CD4-positive, alpha-beta T cell (primary cell): ENCODE measurements at regions not wholly inside any gene's neighbourhood (a gene's known extent, or its start where the extent isn't known, plus 50 kb on each side); places are given as distances from the start of the nearest gene placed in this dataset.

Experiments used
- ATAC-seq: fragments of 200-7000 bp; cut with Tn5 transposase; one replicate; pipeline ENCODE4 v1.10.0; 2022; ENCODE audit warnings: mild to moderate bottlenecking; ENCODE audit not compliant: poor library complexity
- CTCF ChIA-PET: fragments of 350-600 bp; sonication (Branson Sonifier 250); formaldehyde crosslinking; loops from one replicate; lab custom pipeline; 2021; ENCODE audit warnings: antibody characterized with exemption, inconsistent platforms; lab: Charles Lee
- POLR2A ChIA-PET: fragments of 350-600 bp; sonication (Branson Sonifier 250); formaldehyde crosslinking; loops from one replicate; lab custom pipeline; 2021; ENCODE audit warnings: antibody characterized with exemption, inconsistent platforms; lab: Charles Lee
- DNase-seq, 14 experiments: peaks; one replicate each; pipeline ENCODE4 v3.0.0-alpha.2; 2013 to 2020; ENCODE audit warnings: mixed read lengths in 2 of 14
- H3K27ac ChIP-seq, 2 donors: one replicate each; pipeline versions ENCODE4 v1.5.1 to v1.7.0; 2013; ENCODE audit warnings: low read length in 2 of 2, low read depth in 1 of 2, mild to moderate bottlenecking in 1 of 2
- H3K27me3 ChIP-seq, 2 experiments: 1 replicate in 1 of 2; 2 replicates in 1 of 2; pipeline versions ENCODE4 v1.6.1 to v1.7.0; 2013; ENCODE audit warnings: low read length in 2 of 2, control low read depth in 1 of 2, mild to moderate bottlenecking in 1 of 2, moderate library complexity in 1 of 2; ENCODE audit not compliant: insufficient read depth in 2 of 2, control insufficient read depth in 1 of 2
- H3K36me3 ChIP-seq: one replicate; pipeline ENCODE4 v1.6.1; 2013; ENCODE audit warnings: low read length, control low read depth; ENCODE audit not compliant: insufficient read depth
- H3K4me1 ChIP-seq: one replicate; pipeline ENCODE4 v1.6.1; 2013; ENCODE audit warnings: low read length, control low read depth; ENCODE audit not compliant: insufficient read depth
- H3K4me3 ChIP-seq: one replicate; pipeline ENCODE4 v1.5.1; 2013; ENCODE audit warnings: mild to moderate bottlenecking, low read length, moderate library complexity
- H3K9me3 ChIP-seq, 2 experiments: 1 replicate in 1 of 2; 2 replicates in 1 of 2; pipeline versions ENCODE4 v1.6.1 to v1.7.0; 2013; ENCODE audit warnings: low read length in 2 of 2, mild to moderate bottlenecking in 2 of 2, control low read depth in 1 of 2, moderate library complexity in 1 of 2; ENCODE audit not compliant: control insufficient read depth in 1 of 2, insufficient read depth in 1 of 2
- H3K27ac Mint-ChIP-seq: one replicate; pipeline ENCODE4 v1.8.0; 2020; ENCODE audit warnings: mixed read lengths
- H3K27me3 Mint-ChIP-seq: one replicate; pipeline ENCODE4 v1.8.0; 2021; ENCODE audit warnings: mixed read lengths
- H3K36me3 Mint-ChIP-seq: one replicate; pipeline ENCODE4 v1.8.0; 2021; ENCODE audit warnings: low read depth, mixed read lengths
- H3K4me1 Mint-ChIP-seq: one replicate; pipeline ENCODE4 v1.8.0; 2021; ENCODE audit warnings: low read depth, mixed read lengths
- H3K4me3 Mint-ChIP-seq: one replicate; pipeline ENCODE4 v1.8.0; 2020; ENCODE audit warnings: mild to moderate bottlenecking, mixed read lengths
- H3K9me3 Mint-ChIP-seq: one replicate; pipeline ENCODE4 v1.8.0; 2020; ENCODE audit warnings: mixed read lengths
- CTCF ChIP-seq: fragments of 200-600 bp; IDR thresholded peaks from one replicate; pipeline ENCODE4 v1.8.0; 2022; ENCODE audit warnings: antibody characterized with exemption, mild to moderate bottlenecking
- intact Hi-C, 2 experiments: fragments of 100-400 bp; cut with DNase I in 1 of 2; cut with micrococcal nuclease in 1 of 2; formaldehyde crosslinking; loops; one replicate each; pipeline versions ENCODE4 v1.15.1 to v1.9.0; 2023 to 2025; cut with DNase I, micrococcal nuclease

- H3K27me3 ChIP-seq: no peaks in the 10 kb centered on the region
- Mint-ChIP-seq H3K27me3 (no peaks in the 10 kb centered on the region), H3K36me3 (no peaks in the 10 kb centered on the region), H3K27ac (no peak overlapping the region), H3K4me1 (no peaks in the 10 kb centered on the region), H3K4me3 (no peak overlapping the region), H3K9me3 (peaks cover 13% of the 10 kb centered on the region)
- ATAC-seq (no peak), DNase-seq (no peak)
- H3K27ac ChIP-seq: no peak overlapping the region
- no peak for TF ChIP-seq CTCF
- POLR2A ChIA-PET: no interaction called here
- H3K9me3 ChIP-seq: peaks cover 11 to 31% of the 10 kb centered on the region in 2 experiments
- H3K4me1 ChIP-seq: no peaks in the 10 kb centered on the region
- CTCF ChIA-PET: no interaction called here
- H3K36me3 ChIP-seq: no peaks in the 10 kb centered on the region
- intact Hi-C loops: no loop called here
- no peak overlapping the region for H3K4me3 ChIP-seq
Measured at GRCh38 chr19:57047743-57048142, 72.0 kb upstream of the USP29 start.

GRCh38 chr19:57050863-57051262, 68.9 kb upstream of the USP29 start:
- H3K27ac ChIP-seq: no peak overlapping the region
- H3K4me3 Mint-ChIP-seq: no peak overlapping the region
- no peaks in the 10 kb centered on the region for H3K4me1 Mint-ChIP-seq
- H3K4me1 ChIP-seq: no peaks in the 10 kb centered on the region
- ChIA-PET CTCF (no interaction called here), POLR2A (no interaction called here)
- H3K27me3 Mint-ChIP-seq: no peaks in the 10 kb centered on the region
- intact Hi-C loops: no loop called here
- no peak overlapping the region for H3K27ac Mint-ChIP-seq
- no peaks in the 10 kb centered on the region for H3K27me3 ChIP-seq
- H3K36me3 ChIP-seq: no peaks in the 10 kb centered on the region
- peaks cover 18 to 29% of the 10 kb centered on the region in 2 experiments for H3K9me3 ChIP-seq
- H3K4me3 ChIP-seq: no peak overlapping the region
- H3K9me3 Mint-ChIP-seq: peaks cover 14% of the 10 kb centered on the region
- no peak for DNase-seq
- no peaks in the 10 kb centered on the region for H3K36me3 Mint-ChIP-seq
- TF ChIP-seq CTCF: no peak
- ATAC-seq: no peak

GRCh38 chr19:57052081-57052480, 67.7 kb upstream of the USP29 start:
- H3K9me3 ChIP-seq: peaks cover 18 to 33% of the 10 kb centered on the region in 2 experiments
- H3K27me3 ChIP-seq: no peaks in the 10 kb centered on the region

More at GRCh38 chr19:57052081-57052480, 67.7 kb upstream of the USP29 start:
- Mint-ChIP-seq H3K4me3 (no peak overlapping the region), H3K9me3 (peaks cover 14% of the 10 kb centered on the region), H3K4me1 (no peaks in the 10 kb centered on the region), H3K27ac (no peak overlapping the region), H3K27me3 (no peaks in the 10 kb centered on the region), H3K36me3 (no peaks in the 10 kb centered on the region)
- intact Hi-C loops: no loop called here
- Histone ChIP-seq H3K27ac (no peak overlapping the region), H3K4me3 (no peak overlapping the region), H3K4me1 (no peaks in the 10 kb centered on the region), H3K36me3 (no peaks in the 10 kb centered on the region)
- CTCF ChIA-PET: no interaction called here
- TF ChIP-seq CTCF: no peak
- DNase-seq (no peak), ATAC-seq (no peak)
- POLR2A ChIA-PET: no interaction called here
